ENCODE measurements at regions not wholly inside any gene's neighbourhood (a gene's known extent, or its start where the extent isn't known, plus 50 kb on each side); places are given as distances from the start of the nearest gene placed in this dataset.

DNA sequence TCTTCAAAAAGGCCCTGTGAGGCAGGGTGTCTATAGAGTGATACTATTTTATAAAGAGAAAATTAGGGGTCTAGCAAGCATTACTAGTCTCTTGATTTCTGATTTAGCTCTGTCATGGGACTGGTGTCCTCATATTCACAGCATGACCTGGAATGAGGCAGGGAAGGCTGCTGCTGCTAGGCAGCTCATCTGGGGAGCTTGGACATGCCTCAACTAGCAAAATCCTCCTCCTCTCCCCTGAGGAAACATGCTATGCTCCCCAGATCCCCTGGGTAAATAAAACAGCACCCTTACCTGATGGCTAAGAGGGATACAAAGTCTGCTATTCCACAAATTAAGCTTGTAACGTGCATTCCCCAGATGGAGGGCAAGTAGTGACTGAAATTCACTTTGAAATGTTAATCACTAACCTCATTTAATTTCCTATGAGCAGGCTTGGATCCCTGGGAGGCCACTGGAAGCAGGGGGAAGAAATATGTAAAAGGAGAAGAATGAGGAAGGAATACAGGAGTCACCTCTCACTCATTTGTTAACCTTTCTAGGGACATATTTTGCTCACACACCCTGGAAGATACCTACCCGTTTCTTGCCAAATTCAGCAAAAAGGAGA is 709.4 kb downstream of the SQOR start:
- TF ChIP-seq POLR2AphosphoS5 (IDR thresholded peaks at IDR 0.05; ENCODE audit: low read depth, low read length) (no peak), POLR2A (IDR thresholded peaks at IDR 0.05; ENCODE audit: low read depth, low read length) (no peak), TAF1 (IDR thresholded peaks at IDR 0.05; ENCODE audit: borderline replicate concordance, low read depth, low read length) (no peak)

Measured in GM12892 (cell line).